ENCODE measurements at regions not wholly inside any gene's neighbourhood (a gene's known extent, or its start where the extent isn't known, plus 50 kb on each side); places are given as distances from the start of the nearest gene placed in this dataset.

GRCh38 chr4:53716471-53717063 lies 125.3 kb upstream of the LNX1 start:
- TF ChIP-seq CTCF (IDR thresholded peaks at IDR 0.05) (no peak), EP300 (IDR thresholded peaks at IDR 0.05) (peak in 1 of 2 donors; percentile 31), POLR2A (IDR thresholded peaks at IDR 0.05) (no peak)

All from tibial nerve (tissue), 4 donors.